HG03460 (cell line): ENCODE measurements at regions not wholly inside any gene's neighbourhood (a gene's known extent, or its start where the extent isn't known, plus 50 kb on each side); places are given as distances from the start of the nearest gene placed in this dataset.

Experiments
- ATAC-seq: cut with Tn5 transposase; IDR thresholded peaks from one replicate; pipeline ENCODE4 v1.9.1; 2021; ENCODE audit not compliant: unreplicated experiment

DNA sequence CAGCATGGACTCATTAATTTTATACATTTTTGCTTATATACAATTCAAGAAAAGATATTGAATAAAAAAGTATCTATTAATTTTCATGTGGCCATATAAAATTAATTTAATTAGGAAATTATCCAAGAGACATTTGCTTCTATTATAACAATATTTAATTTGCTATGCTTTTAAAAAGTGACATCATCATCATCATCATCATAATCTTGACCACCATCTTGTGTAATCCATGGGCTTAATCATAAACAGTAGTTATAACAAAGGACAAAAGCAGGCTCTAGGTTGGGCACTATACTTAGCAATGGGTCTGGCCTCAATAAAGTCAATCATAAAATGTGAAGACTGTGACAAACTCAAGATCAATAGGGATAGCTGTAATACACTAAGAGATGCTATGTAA is 1031.6 kb downstream of the SLITRK1 start:
- ATAC-seq, result no peak

DNA sequence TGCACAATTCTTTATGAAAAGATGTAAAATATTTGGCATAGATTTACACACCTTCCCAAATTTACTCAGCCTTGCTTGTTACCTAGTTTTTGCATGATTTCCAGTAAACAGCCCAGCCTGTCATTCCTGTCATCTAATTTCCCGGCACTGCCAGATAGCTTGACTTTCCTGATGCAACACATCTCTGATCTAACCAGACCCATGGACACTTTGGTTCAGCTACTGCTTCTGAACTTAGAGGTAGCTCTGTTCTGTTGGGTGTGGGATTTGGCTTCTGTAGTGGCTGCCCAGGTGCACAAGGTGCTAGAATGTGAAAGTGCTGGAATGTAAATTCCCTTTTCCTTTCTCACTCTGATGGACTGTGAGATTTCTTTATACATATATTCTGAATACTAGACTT is 1033.5 kb downstream of the SLITRK1 start:
- ATAC-seq, result no peak

DNA sequence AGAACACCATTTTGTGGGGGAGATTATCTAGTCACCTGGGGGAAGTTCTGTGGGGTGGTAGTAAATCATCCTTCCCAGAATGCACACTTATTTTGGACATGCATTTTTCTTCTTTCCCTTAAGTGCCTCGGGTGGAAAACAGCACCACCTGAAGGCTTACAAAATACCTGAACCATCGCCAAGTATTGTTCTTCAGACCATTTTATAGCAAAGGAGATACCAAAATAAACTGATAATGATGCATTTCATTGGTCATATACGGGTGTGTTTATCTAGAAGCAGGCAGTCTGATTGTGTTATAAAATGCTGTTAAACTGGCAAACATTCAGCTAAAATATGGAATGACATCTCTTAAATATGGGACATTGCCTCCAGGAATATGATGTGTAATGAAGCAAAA is 1034.7 kb downstream of the SLITRK1 start:
- no peak for ATAC-seq

DNA sequence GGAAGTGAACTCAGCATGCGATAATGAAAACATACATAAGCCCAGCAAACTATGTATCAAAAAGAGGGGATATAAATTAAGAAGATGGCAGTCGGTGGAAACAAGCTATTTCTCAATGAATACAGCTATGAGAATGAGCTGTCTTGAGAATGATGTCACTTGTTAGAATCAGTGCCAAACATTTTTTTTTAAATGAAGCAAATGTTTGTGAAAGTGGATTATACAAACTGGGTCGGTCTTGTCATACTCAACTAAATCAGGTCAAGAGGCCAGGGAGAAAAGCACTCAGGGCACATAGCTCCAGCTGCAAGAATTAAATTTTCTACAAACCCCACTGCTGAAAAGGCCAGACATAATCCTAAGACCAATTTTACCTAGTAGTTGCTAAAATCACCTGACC is 1048.4 kb downstream of the SLITRK1 start:
- no peak for ATAC-seq

DNA sequence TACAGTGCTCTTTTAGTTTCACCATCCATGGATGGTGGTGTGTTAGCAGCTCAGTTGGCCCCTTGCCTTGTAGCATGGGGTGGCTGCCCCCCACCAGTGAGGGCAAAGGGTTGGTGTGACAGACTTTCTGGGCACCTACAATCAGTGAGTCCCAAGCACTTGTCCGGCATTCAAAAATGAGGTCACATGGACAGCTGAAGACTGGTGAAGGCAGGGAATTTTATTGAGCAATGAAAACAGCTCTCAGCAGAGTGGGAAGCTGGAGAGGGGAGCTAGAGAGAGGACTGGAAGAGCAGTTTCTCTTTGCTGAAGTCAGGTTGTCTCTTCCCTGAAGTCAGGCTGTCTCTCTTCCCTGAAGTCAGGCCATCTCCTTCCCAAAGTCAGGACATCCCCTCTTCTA is 1053.2 kb downstream of the SLITRK1 start:
- no peak for ATAC-seq

DNA sequence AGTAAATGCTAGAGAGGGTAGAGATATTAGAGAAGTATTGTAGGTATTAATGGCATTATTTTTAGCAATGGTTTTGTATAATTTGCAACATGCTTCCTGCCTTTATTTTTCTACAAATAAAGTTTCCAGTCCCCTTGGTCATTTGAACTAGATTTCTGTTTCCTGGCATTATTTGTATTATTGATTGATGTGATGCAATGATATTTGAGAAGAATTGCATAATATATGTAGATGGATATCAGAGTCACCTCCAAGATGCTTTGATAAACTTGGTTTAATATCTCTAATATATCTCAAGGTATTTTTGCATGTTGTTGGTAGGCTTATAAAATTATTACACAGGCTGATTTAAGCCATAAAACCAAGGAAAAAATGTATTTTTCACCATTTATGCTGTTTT is 1054.5 kb downstream of the SLITRK1 start:
- no peak for ATAC-seq

DNA sequence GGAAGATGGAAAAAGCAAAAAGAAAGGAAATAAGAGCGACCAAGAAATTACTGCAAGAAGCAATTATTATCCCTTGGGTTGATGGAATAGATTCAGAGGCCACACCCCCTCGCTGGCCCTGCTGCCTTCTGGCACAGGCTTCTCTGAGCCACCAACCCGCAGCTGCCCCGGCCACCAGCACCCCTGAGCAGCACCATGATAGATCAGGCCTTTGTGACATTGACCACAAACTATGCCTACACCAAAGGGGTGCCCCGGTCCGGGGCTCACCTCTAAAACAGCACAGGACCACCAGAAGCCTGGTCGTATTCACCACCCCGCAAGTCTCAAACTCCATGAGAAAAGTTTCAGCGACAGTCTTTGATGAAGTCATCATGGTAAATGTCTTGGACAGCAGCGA is 1059.3 kb downstream of the SLITRK1 start:
- no peak for ATAC-seq

DNA sequence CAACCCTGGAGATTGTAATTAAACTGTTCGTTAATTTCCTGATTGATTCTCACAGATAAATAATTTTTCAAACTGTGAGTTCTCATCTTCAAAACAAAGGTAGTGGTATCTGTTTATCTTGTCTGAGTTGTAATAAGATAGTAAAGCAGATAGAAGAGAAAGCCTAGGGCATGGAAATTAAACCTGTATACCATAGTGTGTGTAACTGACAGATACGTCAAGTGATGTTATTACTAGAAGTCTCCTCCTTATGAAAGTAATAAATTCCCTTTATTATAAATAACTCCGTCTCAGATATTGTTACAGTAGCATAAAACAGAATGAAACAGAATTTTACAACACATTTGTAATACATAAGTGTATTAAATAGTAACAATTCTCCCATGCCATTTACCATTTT is 1065.1 kb downstream of the SLITRK1 start:
- ATAC-seq, result no peak

DNA sequence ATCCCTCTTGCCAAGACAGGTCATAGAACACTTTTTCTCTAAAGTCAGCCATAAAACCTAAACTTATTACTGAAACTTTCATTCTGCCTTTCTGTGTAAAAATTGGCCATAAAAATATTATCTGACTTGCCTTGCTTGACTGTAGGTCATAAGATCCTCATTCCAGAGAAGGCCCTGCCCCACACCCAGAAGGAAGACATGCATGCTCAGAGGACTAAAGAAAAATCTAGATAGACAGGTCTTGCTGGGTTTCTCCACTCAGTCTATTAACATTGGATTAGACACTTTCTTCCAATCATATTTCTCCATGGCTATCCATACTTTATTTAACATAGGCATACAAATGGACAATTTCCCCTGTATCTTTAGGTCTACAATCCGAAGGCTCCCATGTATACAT is 1066.5 kb downstream of the SLITRK1 start:
- ATAC-seq, result no peak

DNA sequence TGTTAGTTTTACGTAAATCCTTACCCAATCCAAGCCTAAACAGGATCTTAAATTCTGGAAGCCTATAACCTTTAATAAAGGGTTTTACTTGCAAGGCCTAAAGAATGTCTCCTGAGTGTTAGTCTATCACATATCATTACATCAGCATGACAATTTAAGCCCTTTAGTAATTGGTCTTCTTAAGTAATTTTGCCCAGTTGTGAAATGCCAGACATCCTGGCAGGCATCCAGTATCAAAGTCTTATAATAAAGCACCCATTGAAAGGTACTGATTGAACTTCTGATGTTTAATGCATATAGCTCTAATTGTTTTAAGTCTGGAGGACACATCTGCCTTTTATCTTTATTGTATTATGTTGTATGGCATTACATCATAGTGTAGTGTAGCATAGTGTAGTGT is 1078.9 kb downstream of the SLITRK1 start:
- no peak for ATAC-seq

DNA sequence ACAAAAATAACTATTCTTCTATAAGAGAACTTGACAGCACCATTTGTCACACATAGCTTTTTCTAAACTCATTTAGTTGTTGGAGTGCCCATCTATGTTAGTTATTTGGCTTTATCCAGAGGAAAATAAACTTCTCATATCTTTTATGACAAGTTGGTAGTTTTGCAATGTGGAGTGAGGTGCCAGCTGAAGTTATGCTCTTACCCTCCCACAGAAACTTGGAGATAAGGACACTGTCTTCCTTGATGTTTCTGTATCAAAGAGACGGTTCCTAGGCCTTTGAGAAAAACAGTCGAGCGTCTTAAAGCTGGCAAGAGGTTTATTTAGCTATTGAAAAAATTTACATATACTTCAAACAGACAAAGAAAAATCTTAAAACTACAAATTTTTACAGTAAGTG is 1079.7 kb downstream of the SLITRK1 start:
- ATAC-seq, result no peak

DNA sequence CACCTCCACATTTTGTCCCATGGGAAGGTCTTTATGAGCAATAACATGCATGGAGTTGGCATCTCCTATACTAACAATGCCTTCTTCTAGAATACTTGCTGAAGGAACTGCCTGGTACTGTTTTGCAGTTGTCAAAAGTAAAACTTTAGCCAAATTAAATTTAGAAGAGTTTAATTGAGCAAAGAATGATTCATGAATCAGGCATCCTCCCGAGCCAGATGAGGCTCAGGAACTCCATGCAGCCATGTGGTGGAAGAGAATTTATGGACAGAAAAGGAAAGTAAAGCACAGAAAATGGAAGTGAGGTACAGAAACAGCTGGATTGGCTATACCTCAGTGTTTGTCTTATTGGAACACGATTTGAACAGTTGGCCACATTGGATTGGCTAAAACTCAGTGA is 1081.9 kb downstream of the SLITRK1 start:
- ATAC-seq, result no peak

DNA sequence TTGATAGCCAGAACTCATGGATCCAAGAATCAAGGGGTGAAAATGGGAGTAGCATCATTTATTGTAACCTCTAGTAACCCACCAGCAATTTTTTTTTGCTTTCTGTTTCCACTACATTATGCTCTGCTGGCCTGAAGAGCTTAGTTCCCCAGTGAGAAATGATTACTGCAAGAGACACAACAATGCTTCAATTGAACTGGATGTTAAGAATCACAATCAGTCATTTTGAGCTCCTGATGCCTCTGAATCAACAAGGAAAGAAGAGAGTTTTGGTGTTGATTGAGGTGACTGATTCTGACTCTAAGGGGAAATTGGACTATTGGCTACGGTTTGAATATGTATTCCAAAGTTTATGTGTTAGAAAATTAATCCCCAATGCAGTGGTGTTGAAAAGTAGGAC is 1084.4 kb downstream of the SLITRK1 start:
- no peak for ATAC-seq

DNA sequence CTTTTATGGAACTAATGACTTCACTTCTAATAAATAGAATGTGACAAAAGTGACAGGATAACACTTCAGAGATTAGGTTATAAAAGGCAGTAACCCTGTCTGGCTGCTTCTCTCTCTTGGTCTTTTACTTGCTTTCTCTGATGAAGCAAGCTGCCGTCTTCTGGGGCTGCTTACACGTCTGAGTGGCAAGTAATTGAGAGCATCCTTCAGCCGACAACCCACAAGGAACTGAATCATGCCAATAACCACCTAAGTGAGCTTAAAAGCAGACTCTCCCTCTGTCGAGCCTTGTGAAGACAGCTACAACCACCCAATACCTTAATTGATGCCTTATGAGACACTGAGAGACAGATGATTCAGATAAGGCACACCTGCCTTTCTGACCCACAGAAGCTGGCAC is 1091.2 kb downstream of the SLITRK1 start:
- ATAC-seq, result no peak

DNA sequence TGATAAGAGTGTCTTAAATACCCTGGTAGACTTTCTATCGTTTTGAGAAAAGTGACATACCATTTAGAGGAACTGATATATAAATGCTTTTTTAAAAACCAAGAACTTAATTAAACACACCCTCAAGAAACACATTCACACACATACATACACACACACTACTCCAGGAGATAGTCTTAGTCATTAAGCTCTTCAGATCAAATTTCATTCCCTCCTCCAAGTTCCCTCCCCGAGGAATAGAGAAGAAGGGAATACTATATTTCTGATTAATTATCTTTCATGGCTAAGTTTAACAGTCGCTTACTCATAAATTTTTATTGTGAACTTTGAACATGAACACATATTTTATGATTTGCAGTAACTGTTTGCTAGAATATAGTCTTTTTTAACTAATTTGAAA is 1109.5 kb downstream of the SLITRK1 start:
- no peak for ATAC-seq

DNA sequence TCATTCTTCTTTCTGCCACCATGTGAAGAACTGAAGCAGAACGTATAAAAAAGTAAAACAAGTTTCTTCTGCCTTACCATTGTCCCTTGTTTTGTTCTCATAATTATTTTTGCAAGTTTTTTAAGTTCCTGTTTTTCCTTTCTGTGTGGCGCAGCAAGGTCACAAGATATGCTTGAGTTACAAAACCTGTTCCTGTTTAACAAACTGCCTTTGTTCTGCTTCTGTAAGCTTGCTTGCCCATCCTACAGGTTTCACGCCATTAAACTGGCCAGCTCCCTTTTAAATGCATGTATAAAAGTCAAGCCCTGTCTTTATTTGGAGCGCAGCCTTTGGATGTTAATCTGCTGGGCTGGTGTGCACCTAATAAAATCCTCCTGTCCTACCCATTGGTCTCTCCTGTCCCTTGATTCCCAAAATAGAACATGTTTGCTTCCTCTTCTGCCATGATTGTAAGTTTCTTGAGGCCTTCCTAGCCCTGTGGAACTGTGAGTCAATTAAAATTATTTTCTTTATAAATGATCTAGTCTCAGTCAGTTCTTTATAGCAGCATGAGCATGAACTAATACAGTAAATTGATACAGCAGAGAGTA is 1115.4 kb downstream of the SLITRK1 start:
- no peak for ATAC-seq

DNA sequence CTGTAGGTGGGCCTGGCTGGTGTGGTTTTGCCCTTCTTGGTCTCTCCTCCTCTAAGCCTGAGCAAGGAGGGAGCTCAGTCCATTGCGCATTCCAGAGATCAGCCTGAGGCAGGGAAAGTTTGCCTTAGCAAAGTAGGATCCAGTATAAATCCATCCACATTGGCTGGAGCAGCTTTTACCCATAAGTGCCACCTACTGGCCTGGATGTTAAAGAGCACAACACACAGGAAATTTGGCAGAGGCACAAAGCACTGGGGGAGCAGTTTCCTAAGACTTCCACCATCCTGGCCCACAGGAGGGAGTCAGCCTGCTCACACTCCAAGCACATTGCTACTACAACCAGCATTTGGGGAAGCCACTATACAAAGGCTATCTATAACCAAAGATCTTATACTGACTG is 1124.2 kb downstream of the SLITRK1 start:
- ATAC-seq, result no peak

DNA sequence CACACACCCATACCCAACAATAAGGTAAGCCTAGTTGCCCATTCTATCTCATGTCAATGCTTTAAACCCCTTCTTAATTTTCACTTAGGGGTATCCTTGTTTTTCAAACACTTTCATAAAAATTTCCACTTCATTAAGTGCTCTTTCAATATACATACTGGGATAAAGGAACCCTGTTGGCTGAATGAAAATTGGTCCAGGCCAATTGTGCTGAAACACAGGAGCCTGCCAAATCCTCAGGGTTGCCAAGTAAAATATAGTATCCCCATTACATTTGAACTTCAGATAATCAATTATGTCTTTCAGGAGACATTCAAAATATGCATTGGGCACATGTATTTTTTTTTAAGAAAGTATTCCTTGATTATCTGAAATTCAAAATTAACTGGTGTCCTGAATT is 1131.1 kb downstream of the SLITRK1 start:
- ATAC-seq, result no peak

DNA sequence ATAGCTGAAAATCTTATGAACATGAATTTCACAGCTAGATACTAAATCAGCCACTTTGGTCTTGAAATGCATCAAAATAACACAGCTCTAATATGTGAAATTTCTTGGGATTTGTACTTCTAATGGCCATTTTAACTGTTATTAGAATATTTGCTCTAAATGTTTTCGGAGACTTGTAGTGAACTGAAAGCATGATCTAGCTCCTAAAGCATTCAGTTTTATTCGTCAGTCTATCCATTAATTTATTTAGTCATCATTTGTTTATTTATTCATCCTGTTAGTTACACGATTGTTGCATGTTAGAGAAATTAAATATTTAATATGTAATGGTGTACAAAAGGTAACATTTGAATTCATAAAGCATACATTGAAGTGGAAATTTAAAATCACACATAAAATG is 1132.7 kb downstream of the SLITRK1 start:
- ATAC-seq, result no peak

DNA sequence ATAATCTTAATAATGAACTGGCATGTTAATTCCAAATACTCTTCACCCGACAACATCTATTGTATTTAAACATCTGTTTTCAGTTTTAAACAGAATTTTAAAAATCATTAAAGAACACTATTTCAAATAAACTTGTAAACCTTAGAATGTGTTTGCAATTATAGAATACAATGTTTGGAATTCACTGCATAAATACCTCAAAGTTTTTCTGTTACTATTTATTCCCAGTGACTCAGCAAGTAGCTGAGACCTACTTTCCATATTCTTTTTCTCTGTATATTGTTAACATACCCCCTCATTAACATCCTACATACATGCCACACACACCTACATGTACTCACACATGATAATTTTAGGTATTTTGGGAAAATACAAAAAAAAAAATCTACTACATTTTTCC is 1134.3 kb downstream of the SLITRK1 start:
- ATAC-seq, result no peak

DNA sequence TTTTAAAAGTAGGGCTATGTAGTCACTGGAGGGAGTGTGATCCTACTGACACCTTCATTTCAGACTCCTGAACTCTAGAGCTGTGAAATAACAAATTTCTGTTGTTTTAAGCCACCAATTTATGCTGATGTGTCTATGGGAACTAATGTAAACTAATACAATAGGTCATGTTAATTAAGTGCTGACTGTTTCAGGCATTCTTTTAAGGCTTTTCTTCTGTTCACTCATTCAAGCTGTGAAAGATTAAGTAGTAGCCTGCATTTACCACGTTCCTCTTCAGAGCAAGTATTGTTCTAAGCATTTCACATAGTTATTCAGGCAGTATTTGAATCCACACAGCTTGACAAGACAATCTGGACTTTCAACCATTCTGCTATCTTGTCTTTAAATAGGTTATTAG is 1135.0 kb downstream of the SLITRK1 start:
- ATAC-seq, result no peak

DNA sequence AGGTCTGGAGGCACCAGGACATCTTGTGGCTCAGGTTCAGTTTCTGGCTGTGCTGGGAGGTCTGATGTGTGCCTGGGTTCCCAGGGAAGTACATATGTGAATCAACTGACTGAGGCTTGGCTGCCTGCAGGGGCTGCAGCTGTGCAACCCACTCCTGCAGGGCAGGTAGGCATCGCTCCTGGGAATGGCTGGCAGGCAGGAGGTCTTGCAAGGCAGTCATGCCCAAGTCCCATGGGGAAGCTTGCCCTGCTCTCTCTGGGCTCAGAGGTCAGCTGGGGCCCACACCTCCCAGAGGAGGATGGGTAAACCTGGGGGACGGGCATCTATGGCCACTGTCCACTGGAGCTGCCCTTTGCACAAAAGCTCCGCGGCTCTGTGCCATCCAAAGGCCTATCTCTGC is 1141.8 kb downstream of the SLITRK1 start:
- ATAC-seq, result no peak

DNA sequence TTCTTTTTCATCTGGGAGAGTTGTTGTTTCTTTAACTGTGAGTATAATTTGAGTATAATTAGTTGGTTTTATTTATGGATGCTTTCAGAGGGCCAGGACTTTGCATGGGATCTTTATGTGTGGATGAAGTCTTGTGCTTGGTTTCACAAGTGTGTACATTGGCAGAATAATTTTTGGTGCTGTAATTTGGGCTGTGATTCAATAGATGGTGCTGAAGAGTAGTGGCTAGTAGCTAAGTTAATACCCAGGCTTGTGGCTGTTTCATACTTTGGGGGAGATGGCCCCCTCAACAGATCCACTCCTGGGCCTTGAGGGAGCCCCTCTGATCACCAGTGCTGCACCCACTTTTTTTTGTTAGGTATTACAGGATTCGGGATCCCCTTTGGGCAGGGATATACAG is 1142.4 kb downstream of the SLITRK1 start:
- ATAC-seq, result no peak

DNA sequence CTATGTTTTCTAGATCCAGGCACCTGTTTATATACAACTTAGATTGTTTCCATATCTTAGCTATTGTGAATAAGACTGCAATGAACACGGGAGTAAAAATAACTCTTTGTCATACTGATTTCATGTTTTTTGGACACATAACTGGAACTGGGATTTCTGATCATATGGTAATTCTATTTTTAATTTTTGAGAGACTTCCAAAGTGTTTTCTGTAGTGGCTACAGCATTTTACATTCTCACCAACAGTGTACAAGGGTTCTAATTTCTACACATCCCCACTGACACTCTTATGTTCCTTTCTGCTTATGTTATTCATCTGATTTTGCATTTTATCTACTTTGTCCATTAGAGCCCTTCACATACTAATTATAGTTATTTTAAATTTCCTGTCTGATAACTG is 1152.9 kb downstream of the SLITRK1 start:
- no peak for ATAC-seq
